ENCODE measurements at regions not wholly inside any gene's neighbourhood (a gene's known extent, or its start where the extent isn't known, plus 50 kb on each side); places are given as distances from the start of the nearest gene placed in this dataset.

DNA sequence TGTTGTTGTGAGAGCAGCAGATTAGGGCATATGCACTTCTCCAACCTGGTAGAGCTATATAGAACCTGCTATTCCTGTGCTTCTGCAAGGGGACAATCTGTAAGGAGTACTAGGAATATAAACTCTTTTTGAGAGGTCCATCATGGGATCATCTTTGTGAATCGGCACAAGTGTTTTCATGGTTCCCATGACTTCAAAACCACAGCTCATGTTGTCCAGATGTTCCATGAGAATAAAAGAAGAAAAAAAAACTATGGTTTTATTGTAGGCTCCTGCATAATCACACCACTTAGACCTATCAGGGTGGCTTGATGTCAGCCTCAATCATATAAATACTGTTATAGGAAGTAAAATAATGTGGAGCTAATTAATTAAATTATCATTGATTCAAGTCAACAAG is 311.4 kb upstream of the ATP2B1 start:
- TF ChIP-seq, protein P1, sequence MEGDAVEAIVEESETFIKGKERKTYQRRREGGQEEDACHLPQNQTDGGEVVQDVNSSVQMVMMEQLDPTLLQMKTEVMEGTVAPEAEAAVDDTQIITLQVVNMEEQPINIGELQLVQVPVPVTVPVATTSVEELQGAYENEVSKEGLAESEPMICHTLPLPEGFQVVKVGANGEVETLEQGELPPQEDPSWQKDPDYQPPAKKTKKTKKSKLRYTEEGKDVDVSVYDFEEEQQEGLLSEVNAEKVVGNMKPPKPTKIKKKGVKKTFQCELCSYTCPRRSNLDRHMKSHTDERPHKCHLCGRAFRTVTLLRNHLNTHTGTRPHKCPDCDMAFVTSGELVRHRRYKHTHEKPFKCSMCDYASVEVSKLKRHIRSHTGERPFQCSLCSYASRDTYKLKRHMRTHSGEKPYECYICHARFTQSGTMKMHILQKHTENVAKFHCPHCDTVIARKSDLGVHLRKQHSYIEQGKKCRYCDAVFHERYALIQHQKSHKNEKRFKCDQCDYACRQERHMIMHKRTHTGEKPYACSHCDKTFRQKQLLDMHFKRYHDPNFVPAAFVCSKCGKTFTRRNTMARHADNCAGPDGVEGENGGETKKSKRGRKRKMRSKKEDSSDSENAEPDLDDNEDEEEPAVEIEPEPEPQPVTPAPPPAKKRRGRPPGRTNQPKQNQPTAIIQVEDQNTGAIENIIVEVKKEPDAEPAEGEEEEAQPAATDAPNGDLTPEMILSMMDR (IDR thresholded peaks at IDR 0.05), result no peak
- no peak for TF ChIP-seq POLR2A (IDR thresholded peaks at IDR 0.05)
